WERI-Rb-1 (cell line): ENCODE measurements at regions not wholly inside any gene's neighbourhood (a gene's known extent, or its start where the extent isn't known, plus 50 kb on each side); places are given as distances from the start of the nearest gene placed in this dataset.

Source experiments
- DNase-seq: peaks from one replicate; pipeline ENCODE4 v3.0.0-alpha.2; 2020
- H3K27ac ChIP-seq: fragments of 250-450 bp; sonication (Bioruptor Pico); 2 replicates; pipeline ENCODE4 v1.5.1; 2020; ENCODE audit warnings: mild to moderate bottlenecking, moderate library complexity
- H3K27me3 ChIP-seq: fragments of 250-450 bp; sonication (Bioruptor Pico); 2 replicates; pipeline ENCODE4 v1.5.1; 2021; ENCODE audit warnings: mild to moderate bottlenecking, low read depth, moderate library complexity; ENCODE audit not compliant: insufficient read depth, severe bottlenecking
- H3K36me3 ChIP-seq: fragments of 250-450 bp; sonication (Bioruptor Pico); 2 replicates; pipeline ENCODE4 v1.5.1; 2020; ENCODE audit warnings: mild to moderate bottlenecking, moderate library complexity
- H3K4me3 ChIP-seq: 2 replicates; pipeline ENCODE4 v1.5.1; 2011; ENCODE audit warnings: low read depth, mild to moderate bottlenecking, control low read depth, low read length
- H3K9me3 ChIP-seq: fragments of 250-450 bp; sonication (Bioruptor Pico); 2 replicates; pipeline ENCODE4 v1.5.1; 2021; ENCODE audit warnings: mild to moderate bottlenecking, moderate library complexity; ENCODE audit not compliant: severe bottlenecking
- TF ChIP-seq, protein P1 (sequence below): IDR thresholded peaks from 2 replicates; pipeline ENCODE4 v1.5.1; 2011; ENCODE audit warnings: low read depth, mild to moderate bottlenecking, control low read depth, inconsistent platforms, low read length

DNA sequence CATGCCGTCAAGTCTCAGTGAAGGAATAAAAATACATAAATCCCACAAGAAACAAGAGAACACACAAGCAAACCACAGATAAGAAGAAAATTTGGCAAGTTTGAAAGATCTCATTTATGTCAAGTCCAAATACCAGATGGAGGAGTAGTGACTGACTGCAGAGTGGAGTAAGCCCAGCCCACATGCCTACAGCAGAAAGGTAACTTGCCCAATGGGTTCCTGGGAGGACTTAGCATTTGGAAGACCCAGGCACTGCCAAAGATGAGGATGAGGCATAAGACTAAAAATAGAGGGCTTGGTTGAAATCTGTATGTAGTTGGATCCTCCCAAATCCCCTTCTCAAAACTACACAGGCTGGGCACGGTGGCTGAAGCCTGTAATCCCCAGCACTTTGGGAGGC lies 70.8 kb downstream of the ZNF648 start:
- TF ChIP-seq, protein P1, sequence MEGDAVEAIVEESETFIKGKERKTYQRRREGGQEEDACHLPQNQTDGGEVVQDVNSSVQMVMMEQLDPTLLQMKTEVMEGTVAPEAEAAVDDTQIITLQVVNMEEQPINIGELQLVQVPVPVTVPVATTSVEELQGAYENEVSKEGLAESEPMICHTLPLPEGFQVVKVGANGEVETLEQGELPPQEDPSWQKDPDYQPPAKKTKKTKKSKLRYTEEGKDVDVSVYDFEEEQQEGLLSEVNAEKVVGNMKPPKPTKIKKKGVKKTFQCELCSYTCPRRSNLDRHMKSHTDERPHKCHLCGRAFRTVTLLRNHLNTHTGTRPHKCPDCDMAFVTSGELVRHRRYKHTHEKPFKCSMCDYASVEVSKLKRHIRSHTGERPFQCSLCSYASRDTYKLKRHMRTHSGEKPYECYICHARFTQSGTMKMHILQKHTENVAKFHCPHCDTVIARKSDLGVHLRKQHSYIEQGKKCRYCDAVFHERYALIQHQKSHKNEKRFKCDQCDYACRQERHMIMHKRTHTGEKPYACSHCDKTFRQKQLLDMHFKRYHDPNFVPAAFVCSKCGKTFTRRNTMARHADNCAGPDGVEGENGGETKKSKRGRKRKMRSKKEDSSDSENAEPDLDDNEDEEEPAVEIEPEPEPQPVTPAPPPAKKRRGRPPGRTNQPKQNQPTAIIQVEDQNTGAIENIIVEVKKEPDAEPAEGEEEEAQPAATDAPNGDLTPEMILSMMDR = no peak
- no peaks in the 10 kb centered on the region for H3K36me3 ChIP-seq
- no peak for DNase-seq

DNA sequence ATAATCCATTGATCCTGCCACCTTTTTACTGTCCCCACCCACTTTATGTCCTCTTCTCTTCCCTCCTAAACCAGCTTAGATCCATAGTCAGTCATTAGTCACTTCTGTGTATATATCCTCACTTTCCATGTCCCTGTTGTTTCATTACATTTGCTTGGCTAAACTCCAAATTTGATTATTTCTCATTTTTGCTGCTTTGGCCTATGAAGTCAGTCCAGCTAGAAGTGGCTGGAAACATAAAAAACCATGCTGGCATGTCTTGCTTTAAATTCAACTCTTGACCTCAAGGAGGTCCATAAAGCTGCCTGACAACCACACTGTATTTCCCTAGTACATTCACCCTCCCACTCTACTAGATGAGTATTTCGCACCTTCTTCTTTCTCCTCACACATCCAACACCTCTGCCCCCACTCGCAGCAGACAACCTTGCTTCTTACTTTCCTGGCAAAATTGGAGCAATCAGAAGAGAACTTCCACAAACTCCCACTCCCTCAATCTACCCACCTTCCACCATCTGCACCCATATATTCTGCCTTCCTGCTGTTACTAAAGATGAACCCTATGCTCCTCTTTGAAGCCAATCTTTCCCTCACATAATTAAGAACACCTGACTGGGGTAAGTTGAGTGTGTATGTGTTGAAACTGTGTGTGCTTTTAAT lies 72.1 kb downstream of the ZNF648 start:
- H3K27ac ChIP-seq = no peak overlapping the region
- H3K36me3 ChIP-seq = no peaks in the 10 kb centered on the region
- H3K27me3 ChIP-seq = no peaks in the 10 kb centered on the region
- TF ChIP-seq, protein P1 = no peak
- H3K9me3 ChIP-seq = no peaks in the 10 kb centered on the region
- no peak for DNase-seq
- H3K4me3 ChIP-seq = no peak overlapping the region

More for the DNA sequence above, 70.8 kb downstream of the ZNF648 start:
- no peaks in the 10 kb centered on the region for H3K9me3 ChIP-seq
- no peak overlapping the region for H3K27ac ChIP-seq
- H3K4me3 ChIP-seq = no peak overlapping the region
- H3K27me3 ChIP-seq = no peaks in the 10 kb centered on the region

DNA sequence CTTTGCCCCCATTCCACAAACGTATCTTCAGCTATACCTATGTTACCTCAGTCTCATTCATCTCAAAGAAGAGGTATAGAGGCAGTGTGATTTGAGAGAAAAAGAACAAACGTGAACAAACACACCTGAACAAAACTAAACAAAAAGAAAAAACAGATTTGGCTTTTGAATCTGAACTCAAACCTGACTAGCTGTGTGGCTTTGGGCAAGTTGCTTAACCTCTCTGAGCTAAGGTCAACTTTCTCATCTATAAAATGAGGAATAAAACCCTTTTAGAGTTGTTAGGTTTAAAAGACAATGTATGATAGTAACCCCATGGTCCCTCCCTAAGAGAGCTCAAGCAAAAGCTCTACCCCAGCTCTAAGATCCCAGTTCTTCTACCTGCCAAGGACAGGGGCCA lies 73.5 kb downstream of the ZNF648 start:
- no peak for DNase-seq
- Histone ChIP-seq H3K9me3 (no peaks in the 10 kb centered on the region), H3K36me3 (no peaks in the 10 kb centered on the region), H3K4me3 (no peak overlapping the region), H3K27ac (no peak overlapping the region), H3K27me3 (no peaks in the 10 kb centered on the region)
- TF ChIP-seq, protein P1 = no peak

DNA sequence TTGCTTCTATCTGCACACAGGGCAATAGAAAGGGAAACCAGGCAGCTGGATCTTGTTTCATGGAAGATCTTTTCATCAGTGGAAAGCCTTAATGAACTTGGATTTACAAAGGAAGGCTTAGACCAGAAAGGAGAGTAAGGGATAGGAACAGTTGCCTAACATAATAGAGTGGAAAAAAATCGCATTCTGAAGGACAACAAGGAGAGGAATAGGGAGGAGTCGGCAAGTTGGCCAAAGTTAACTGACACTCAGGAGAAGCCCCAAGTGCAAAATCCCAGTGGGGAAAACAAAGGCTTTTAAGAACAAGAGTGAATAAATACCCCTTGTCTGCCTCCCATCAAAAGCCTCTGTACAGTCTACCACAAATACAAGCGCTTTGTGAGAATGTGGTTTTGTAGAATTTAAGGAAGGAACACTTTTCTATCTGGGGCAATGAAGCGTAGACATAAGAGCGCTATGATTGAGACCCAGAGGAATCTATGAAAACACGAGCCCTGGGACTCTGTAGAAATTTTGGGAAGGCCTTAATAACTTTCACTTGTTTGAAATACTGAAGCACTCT lies 74.1 kb downstream of the ZNF648 start:
- TF ChIP-seq, protein P1 = no peak
- no peaks in the 10 kb centered on the region for H3K27me3 ChIP-seq
- DNase-seq = no peak
- no peaks in the 10 kb centered on the region for H3K36me3 ChIP-seq
- no peak overlapping the region for H3K4me3 ChIP-seq
- H3K9me3 ChIP-seq = no peaks in the 10 kb centered on the region
- no peak overlapping the region for H3K27ac ChIP-seq

DNA sequence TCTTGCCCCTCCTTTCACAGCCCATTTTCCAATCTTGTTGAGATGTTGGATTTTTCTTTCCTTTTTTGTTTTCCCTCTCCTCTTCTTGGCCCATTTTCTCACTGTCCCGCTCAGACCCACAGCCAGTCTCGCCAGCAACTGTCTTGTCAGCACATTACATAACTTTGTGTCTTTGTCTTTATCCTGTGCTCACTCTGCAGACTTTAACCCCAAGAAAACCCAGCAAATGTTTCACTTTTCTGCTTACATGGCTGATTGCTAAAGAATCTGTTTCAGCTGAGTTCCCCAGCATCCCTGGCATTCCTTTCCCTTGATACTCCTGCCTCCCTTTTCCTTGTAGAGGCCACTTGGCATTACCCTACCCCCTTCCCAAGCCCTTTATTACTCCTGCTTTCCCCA lies 74.6 kb downstream of the ZNF648 start:
- no peak for DNase-seq
- TF ChIP-seq, protein P1 = no peak
- Histone ChIP-seq H3K27me3 (no peaks in the 10 kb centered on the region), H3K4me3 (no peak overlapping the region), H3K9me3 (no peaks in the 10 kb centered on the region), H3K27ac (no peak overlapping the region), H3K36me3 (no peaks in the 10 kb centered on the region)
